BJ (cell line): ENCODE measurements at regions not wholly inside any gene's neighbourhood (a gene's known extent, or its start where the extent isn't known, plus 50 kb on each side); places are given as distances from the start of the nearest gene placed in this dataset.

ENCODE experiments used
- CTCF ChIA-PET: fragments of 350-600 bp; formaldehyde crosslinking; extraction: SDS; loops from one replicate; lab custom pipeline; 2021; ENCODE audit warnings: antibody characterized with exemption, inconsistent platforms; lab: Yijun Ruan, JAX
- POLR2A ChIA-PET: fragments of 300-600 bp; sonication (Branson Sonifier 250); formaldehyde crosslinking; extraction: SDS; loops from one replicate; lab custom pipeline; 2021; ENCODE audit warnings: antibody characterized with exemption; lab: Charles Lee
- DNase-seq: peaks from one replicate; pipeline ENCODE4 v3.0.0-alpha.2; 2011; ENCODE audit warnings: low read depth
- H3K27me3 ChIP-seq: 2 replicates; pipeline ENCODE4 v1.6.0; 2011; ENCODE audit warnings: low read length; ENCODE audit not compliant: control insufficient read depth, insufficient read depth
- H3K36me3 ChIP-seq: 2 replicates; pipeline ENCODE4 v1.5.1; 2011; ENCODE audit warnings: low read length; ENCODE audit not compliant: control insufficient read depth, insufficient read depth
- H3K4me3 ChIP-seq: 2 replicates; pipeline ENCODE4 v1.5.1; 2011; ENCODE audit warnings: low read depth, mild to moderate bottlenecking, control low read depth, low read length
- CTCF ChIP-seq: IDR thresholded peaks from 2 replicates; pipeline ENCODE4 v1.5.1; 2011; ENCODE audit warnings: low read depth, mild to moderate bottlenecking, control low read depth, inconsistent platforms, low read length, moderate library complexity; ENCODE audit not compliant: insufficient read depth

- ChIA-PET CTCF (no interaction called here), POLR2A (no interaction called here)
- no peak for TF ChIP-seq CTCF
- no peak for DNase-seq
- Histone ChIP-seq H3K4me3 (no peak overlapping the region), H3K36me3 (no peaks in the 10 kb centered on the region), H3K27me3 (no peaks in the 10 kb centered on the region)
These were observed 363.0 kb downstream of the NUF2 start for GRCh38 chr1:163684785-163685184.

GRCh38 chr1:163692266-163692665 lies 370.5 kb downstream of the NUF2 start:
- no peak for DNase-seq
- Histone ChIP-seq H3K4me3 (no peak overlapping the region), H3K27me3 (no peaks in the 10 kb centered on the region), H3K36me3 (no peaks in the 10 kb centered on the region)
- no peak for TF ChIP-seq CTCF
- ChIA-PET POLR2A (interaction anchor here (0.7 kb wide), 1 partner anchor 28 kb away, joined by 3 read pairs; no protein-coding TSS in a partner anchor), CTCF (no interaction called here)

- no peak for TF ChIP-seq CTCF
- H3K36me3 ChIP-seq, result no peaks in the 10 kb centered on the region
- POLR2A ChIA-PET, result no interaction called here
- H3K4me3 ChIP-seq, result no peak overlapping the region
- H3K27me3 ChIP-seq, result no peaks in the 10 kb centered on the region
- CTCF ChIA-PET, result no interaction called here
- no peak for DNase-seq
These were observed 375.4 kb downstream of the NUF2 start for GRCh38 chr1:163697137-163697536.

- Histone ChIP-seq H3K4me3 (no peak overlapping the region), H3K36me3 (no peaks in the 10 kb centered on the region), H3K27me3 (no peaks in the 10 kb centered on the region)
- no peak for DNase-seq
- POLR2A ChIA-PET, result interaction anchor here (0.5 kb wide), 1 partner anchor 8 kb away, joined by 3 read pairs; no protein-coding TSS in a partner anchor
- 0 out of 2 replicates have a peak, but pooled peaks have one; percentile 11 for TF ChIP-seq CTCF
- CTCF ChIA-PET, result interaction anchor here (1.0 kb wide), 1 partner anchor 141 kb away, joined by 3 read pairs; no protein-coding TSS in a partner anchor
These were observed 380.1 kb downstream of the NUF2 start for GRCh38 chr1:163701783-163702374.

- TF ChIP-seq CTCF, result no peak
- no peak for DNase-seq
- Histone ChIP-seq H3K4me3 (no peak overlapping the region), H3K27me3 (no peaks in the 10 kb centered on the region), H3K36me3 (no peaks in the 10 kb centered on the region)
- ChIA-PET POLR2A (no interaction called here), CTCF (no interaction called here)
These were observed 382.0 kb downstream of the NUF2 start for GRCh38 chr1:163703794-163704193.
